DOHH2 (cell line): ENCODE measurements at regions not wholly inside any gene's neighbourhood (a gene's known extent, or its start where the extent isn't known, plus 50 kb on each side); places are given as distances from the start of the nearest gene placed in this dataset.

Experiments used
- CTCF ChIP-seq: fragments of 200-600 bp; sonication (generic); IDR thresholded peaks from one replicate; pipeline ENCODE4 v1.5.1; 2014; ENCODE audit warnings: antibody characterized with exemption, mild to moderate bottlenecking, low read depth, low read length; ENCODE audit not compliant: poor library complexity, severe bottlenecking
- EZH2phosphoT487 ChIP-seq: fragments of 200-600 bp; sonication (generic); IDR thresholded peaks from 2 replicates; pipeline ENCODE4 v1.6.1; 2017; ENCODE audit warnings: borderline replicate concordance, mild to moderate bottlenecking, antibody characterized with exemption, low read length, moderate library complexity, mixed read lengths

- no peak for TF ChIP-seq CTCF
- TF ChIP-seq EZH2phosphoT487, result no peak
Measured at GRCh38 chr18:73150199-73150598, 282.4 kb upstream of the NETO1 start.
